Caki2 (cell line): ENCODE measurements at regions not wholly inside any gene's neighbourhood (a gene's known extent, or its start where the extent isn't known, plus 50 kb on each side); places are given as distances from the start of the nearest gene placed in this dataset.

Experiments used
- DNase-seq: peaks from one replicate; pipeline ENCODE4 v3.0.0-alpha.2; 2015; ENCODE audit warnings: low read depth
- in situ Hi-C: cut with HindIII; loops from 2 replicates; pipeline ENCODE4 v1.10.0; 2016; ENCODE audit warnings: low sequenced_read_pairs, low pct_unique_long_range_greater_than_20kb, mixed read lengths

DNA sequence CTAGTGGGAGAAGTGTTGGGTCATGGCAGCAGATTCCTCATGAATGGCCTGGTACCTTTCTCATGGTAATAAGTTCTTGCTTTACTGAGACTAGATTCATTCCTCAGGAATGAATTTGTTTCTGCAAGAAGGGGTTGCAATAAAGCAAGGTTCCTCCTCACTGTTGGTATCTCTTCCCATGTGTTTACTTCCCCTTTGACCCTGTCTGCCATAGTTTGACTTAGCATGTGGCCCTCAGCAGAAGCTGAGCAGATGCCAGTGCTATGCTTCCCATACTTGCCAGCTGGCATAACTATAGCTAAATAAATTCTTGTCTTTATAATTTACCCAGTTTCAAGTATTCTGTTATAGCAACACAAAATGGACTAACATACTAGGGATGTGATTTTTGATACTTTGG lies 163.6 kb upstream of the COL8A1 start:
- no peak for DNase-seq
- in situ Hi-C loops = no loop called here

- DNase-seq = no peak
- in situ Hi-C loops = no loop called here
Measured at GRCh38 chr3:99473321-99473751, 165.1 kb upstream of the COL8A1 start.

- no peak for DNase-seq
- in situ Hi-C loops = no loop called here
Measured at GRCh38 chr3:99472385-99472784, 166.0 kb upstream of the COL8A1 start.

- no peak for DNase-seq
- in situ Hi-C loops = no loop called here
Measured at GRCh38 chr3:99471353-99472323, 166.8 kb upstream of the COL8A1 start.

DNA sequence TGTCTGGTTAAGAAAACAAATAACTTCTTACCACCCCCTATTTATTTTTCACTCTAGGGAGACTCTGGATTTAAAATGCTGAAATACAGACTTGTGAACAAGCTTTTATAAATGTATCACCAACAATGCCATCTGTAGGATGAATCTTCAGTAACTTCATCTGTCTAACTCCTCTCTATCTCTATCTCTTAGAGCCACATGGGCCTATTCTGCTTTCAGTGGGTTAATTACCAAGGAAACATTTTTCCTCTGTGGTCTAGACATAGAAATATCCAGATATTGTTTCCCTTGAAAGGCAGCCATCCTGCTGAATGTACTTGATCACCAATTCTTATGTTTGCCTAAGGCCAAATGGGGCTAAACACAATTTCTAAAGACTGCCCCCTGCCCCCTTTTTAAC lies 167.6 kb upstream of the COL8A1 start:
- DNase-seq = no peak
- in situ Hi-C loops = no loop called here

- no peak for DNase-seq
- in situ Hi-C loops = no loop called here
Measured at GRCh38 chr3:99468918-99469317, 169.5 kb upstream of the COL8A1 start.

- in situ Hi-C loops = no loop called here
Measured at GRCh38 chr3:99467420-99467819, 171.0 kb upstream of the COL8A1 start.

DNA sequence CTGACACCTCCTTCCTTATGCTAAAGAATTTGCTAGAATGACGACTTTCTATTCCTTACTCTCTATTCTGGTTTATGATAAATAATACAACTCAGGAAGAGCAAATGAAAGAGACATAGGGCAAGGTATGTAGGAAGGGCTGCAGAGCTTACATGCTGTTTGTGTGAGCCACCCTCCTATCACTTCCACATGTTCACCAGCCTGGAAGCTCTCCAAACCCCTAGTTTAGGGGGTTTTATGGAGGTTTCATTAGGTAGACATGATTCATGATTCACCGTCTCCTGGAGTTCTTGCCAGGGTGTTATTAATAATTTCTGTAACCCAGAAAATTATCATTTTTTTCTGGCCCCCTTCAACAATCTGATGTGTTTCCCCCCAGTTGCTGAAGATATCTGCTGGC lies 172.1 kb upstream of the COL8A1 start:
- in situ Hi-C loops = no loop called here
- DNase-seq = no peak

More at GRCh38 chr3:99467420-99467819, 171.0 kb upstream of the COL8A1 start:
- no peak for DNase-seq

- in situ Hi-C loops = no loop called here
- DNase-seq = no peak
Measured at GRCh38 chr3:99458013-99458412, 180.4 kb upstream of the COL8A1 start.

DNA sequence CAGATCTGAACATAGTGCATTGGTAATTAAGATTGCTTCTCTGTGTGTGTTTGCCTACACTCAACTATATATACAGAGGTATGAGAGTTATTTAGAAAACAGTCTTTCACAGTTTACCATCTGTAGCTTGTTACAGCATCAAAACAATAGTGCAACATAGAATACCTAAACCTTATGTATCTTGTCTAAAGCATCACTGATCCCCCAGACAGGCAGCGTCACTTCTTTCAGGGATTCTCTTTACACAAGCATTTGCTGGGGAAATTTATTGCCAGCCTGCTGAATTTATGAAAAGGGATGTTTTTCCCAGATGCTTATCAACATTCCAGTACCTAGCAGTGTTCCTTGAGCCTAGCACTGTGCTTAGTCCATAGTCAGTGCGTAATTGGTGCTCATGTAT lies 195.8 kb upstream of the COL8A1 start:
- in situ Hi-C loops = no loop called here
- DNase-seq = no peak

GRCh38 chr3:99439892-99440291 lies 198.5 kb upstream of the COL8A1 start:
- no peak for DNase-seq
- in situ Hi-C loops = no loop called here

DNA sequence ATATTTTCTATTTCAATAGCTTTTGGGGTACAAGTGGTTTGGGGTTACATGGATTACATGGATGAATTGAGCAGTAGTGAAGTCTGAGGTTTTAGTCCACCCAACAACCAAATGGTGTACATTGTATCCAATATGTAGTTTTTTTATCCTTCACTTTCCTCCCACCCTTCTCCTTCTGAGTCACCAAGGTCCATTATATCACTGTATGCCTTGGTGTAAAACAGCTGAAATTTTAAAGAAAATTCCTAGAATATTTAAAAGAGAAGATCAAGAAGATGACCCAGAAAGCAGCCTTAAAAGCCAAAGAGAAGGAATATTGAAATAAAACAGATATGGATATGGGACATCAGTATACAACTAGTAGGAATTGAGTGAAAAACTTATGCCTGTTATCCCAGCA lies 204.2 kb upstream of the COL8A1 start:
- in situ Hi-C loops = no loop called here
- no peak for DNase-seq

DNA sequence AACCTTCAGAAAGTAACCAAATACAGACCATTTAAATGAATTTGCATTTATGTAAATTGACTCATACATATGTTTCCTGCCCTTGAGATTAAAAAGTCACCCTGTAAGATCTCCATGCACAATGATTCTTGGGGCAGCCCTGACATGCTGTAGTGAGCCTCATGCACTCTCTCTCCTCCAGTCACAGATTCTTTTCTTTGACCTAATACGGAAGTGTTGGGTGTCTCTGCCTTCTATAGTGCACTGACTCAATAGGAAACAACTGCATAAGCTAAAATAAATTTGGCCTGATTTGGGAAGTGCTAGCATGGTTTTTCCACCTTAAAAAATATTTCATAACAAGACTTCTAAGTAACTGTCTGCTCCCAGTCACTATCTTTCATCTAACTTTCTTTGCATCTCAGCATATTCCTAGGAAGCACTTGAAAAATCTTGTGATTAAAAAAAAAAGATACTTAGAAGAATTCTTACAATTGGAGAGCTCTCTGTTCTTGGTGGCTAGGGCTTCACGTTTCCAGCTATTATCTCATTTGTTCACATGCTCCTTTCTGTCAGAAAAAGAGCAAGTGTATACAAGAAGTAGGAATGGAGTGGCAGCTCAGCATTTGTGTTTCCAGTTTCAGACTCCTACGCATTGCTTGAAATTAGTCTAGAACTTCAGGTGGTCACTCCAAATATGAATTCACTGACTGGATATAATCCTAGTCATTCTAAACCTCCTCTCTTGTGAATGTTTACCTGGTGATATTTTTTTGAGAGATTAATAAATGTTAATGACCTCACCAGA lies 207.9 kb upstream of the COL8A1 start:
- in situ Hi-C loops = no loop called here
- no peak for DNase-seq

GRCh38 chr3:99429502-99429901 lies 208.9 kb upstream of the COL8A1 start:
- DNase-seq = no peak
- in situ Hi-C loops = no loop called here

GRCh38 chr3:99425930-99426329 lies 212.5 kb upstream of the COL8A1 start:
- in situ Hi-C loops = no loop called here
- no peak for DNase-seq

DNA sequence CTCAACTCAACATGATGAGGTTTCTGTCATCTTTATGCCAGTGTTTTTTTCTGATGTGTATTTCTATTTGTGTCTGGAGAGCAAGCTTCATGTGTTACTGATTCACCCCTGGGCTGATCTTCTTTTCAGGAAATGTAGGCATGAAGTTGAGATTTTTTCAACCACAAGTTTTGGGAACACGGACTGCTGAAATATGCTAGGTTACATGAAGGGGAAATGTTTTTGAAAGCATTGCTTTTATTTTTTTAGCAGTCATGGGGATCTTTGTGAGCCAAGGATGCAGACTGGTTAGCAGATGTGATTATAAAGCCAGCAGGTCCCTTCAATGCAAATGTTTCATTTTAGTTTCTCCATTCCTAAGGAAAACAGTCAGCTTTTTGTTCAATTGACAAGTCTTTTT lies 219.3 kb upstream of the COL8A1 start:
- in situ Hi-C loops = no loop called here
- no peak for DNase-seq

DNA sequence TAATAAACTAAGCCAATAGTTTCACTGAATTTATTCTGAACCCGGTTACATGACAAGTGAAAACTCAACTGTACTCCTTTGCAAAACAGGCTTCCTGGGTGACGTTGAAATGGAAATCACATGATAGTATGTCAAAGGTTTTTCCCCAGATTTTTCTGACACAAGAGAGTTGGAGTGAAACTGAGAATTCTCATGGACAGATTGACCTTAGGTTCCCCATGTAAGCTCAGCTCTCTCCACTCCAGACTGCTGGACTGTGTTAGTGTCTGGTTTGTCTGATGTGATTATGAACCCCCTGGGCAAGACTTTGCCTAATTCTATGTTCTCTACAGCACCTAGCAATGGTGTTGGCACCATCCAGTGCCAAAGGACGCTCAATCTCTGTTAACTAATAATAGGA lies 219.7 kb upstream of the COL8A1 start:
- in situ Hi-C loops = no loop called here
- DNase-seq = no peak

DNA sequence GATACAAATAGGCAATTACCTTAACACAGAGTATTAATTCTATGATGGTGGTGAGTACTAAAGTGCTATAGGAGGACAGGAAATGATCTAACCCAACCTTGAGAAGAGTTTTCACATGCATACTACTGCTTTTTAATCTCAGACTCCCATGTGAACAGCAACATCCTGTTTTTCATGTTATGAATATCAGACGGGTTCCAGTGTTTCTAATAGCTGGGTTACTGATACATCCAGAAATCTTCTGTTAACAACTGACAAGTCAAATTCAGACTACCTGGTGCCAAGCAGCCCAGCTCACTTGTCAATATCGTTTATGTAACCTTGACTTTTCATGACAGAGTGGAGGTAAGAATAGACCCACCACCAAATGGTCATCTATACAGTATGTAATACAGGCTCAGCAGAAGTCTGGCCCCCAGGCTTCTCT lies 220.2 kb upstream of the COL8A1 start:
- in situ Hi-C loops = no loop called here
- DNase-seq = no peak

GRCh38 chr3:99413504-99413903 lies 224.9 kb upstream of the COL8A1 start:
- in situ Hi-C loops = no loop called here
- DNase-seq = no peak
